Ascending aorta (tissue), 2 donors: ENCODE measurements at regions not wholly inside any gene's neighbourhood (a gene's known extent, or its start where the extent isn't known, plus 50 kb on each side); places are given as distances from the start of the nearest gene placed in this dataset.

Experiments used
- DNase-seq, 2 donors: peaks; one replicate each; pipeline ENCODE4 v3.0.0-alpha.2; 2019; ENCODE audit warnings: low spot score in 2 of 2
- H3K27ac ChIP-seq, 2 donors: fragments of 200-600 bp; sonication (generic); one replicate each; pipeline ENCODE4 v1.5.1; 2016 to 2017; ENCODE audit warnings: mild to moderate bottlenecking in 1 of 2
- H3K27me3 ChIP-seq: fragments of 200-600 bp; sonication (generic); one replicate; pipeline ENCODE4 v1.5.1; 2017
- H3K36me3 ChIP-seq, 2 donors: fragments of 200-600 bp; sonication (generic); one replicate each; pipeline ENCODE4 v1.5.1; 2016
- H3K4me1 ChIP-seq, 2 donors: fragments of 200-600 bp; sonication (generic); one replicate each; pipeline ENCODE4 v1.5.1; 2016 to 2017; ENCODE audit warnings: mild to moderate bottlenecking in 1 of 2
- H3K4me3 ChIP-seq, 2 donors: fragments of 200-600 bp; sonication (generic); one replicate each; pipeline ENCODE4 v1.5.1; 2016 to 2017; ENCODE audit warnings: mild to moderate bottlenecking in 1 of 2
- H3K9me3 ChIP-seq, 2 donors: fragments of 200-600 bp; sonication (generic); one replicate each; pipeline ENCODE4 v1.5.1; 2016
- intact Hi-C: fragments of 100-400 bp; cut with DNase I; formaldehyde crosslinking; loops from one replicate; pipeline ENCODE4 v1.15.1; 2023
- TF ChIP-seq, protein P1 (sequence below), 3 experiments: fragments of 200-600 bp in 2 of 3; fragments of 450-650 bp in 1 of 3; sonication (generic) in 2 of 3; IDR thresholded peaks; one replicate each; pipeline ENCODE4 v1.5.1; 2016 to 2019; ENCODE audit warnings: antibody characterized with exemption in 3 of 3, mild to moderate bottlenecking in 1 of 3, moderate library complexity in 1 of 3

- intact Hi-C loops = no loop called here
- Histone ChIP-seq H3K36me3 (no peaks in the 10 kb centered on the region), H3K27ac (no peak overlapping the region), H3K4me3 (no peak overlapping the region), H3K4me1 (no peaks in the 10 kb centered on the region), H3K27me3 (no peaks in the 10 kb centered on the region), H3K9me3 (no peaks in the 10 kb centered on the region)
- TF ChIP-seq, protein P1, sequence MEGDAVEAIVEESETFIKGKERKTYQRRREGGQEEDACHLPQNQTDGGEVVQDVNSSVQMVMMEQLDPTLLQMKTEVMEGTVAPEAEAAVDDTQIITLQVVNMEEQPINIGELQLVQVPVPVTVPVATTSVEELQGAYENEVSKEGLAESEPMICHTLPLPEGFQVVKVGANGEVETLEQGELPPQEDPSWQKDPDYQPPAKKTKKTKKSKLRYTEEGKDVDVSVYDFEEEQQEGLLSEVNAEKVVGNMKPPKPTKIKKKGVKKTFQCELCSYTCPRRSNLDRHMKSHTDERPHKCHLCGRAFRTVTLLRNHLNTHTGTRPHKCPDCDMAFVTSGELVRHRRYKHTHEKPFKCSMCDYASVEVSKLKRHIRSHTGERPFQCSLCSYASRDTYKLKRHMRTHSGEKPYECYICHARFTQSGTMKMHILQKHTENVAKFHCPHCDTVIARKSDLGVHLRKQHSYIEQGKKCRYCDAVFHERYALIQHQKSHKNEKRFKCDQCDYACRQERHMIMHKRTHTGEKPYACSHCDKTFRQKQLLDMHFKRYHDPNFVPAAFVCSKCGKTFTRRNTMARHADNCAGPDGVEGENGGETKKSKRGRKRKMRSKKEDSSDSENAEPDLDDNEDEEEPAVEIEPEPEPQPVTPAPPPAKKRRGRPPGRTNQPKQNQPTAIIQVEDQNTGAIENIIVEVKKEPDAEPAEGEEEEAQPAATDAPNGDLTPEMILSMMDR (IDR thresholded peaks at IDR 0.05) = no peak
- no peak for DNase-seq
These were observed 852.1 kb upstream of the MBL2 start for GRCh38 chr10:53624722-53625121.

GRCh38 chr10:53622201-53622600, 849.6 kb upstream of the MBL2 start:
- intact Hi-C loops = no loop called here
- DNase-seq = no peak
- no peak overlapping the region for H3K4me3 ChIP-seq
- H3K27ac ChIP-seq = no peak overlapping the region
- no peaks in the 10 kb centered on the region for H3K27me3 ChIP-seq
- H3K36me3 ChIP-seq = no peaks in the 10 kb centered on the region
- TF ChIP-seq, protein P1 (IDR thresholded peaks at IDR 0.05) = no peak
- H3K4me1 ChIP-seq = no peaks in the 10 kb centered on the region
- no peaks in the 10 kb centered on the region for H3K9me3 ChIP-seq

DNA sequence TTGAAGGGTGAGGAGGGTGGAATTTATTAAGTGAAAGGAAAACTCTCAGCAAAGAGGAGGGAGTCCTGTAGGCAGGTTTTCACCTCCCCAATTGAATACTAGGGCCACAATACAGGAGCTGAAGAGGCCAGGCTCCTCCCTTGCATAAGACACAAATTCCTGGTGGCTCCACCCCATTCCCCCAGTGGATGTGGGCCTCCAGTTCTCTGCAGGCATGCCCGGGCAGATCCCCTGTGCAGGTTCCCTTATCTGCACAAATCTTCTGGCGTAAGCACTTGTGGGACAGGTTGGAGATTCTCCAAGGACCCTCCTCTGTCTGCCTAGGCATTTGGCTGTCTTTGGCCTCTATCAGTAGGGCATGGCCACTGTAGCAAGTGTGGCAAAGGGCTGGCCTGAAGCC, 847.1 kb upstream of the MBL2 start:
- Histone ChIP-seq H3K9me3 (no peaks in the 10 kb centered on the region), H3K27me3 (no peaks in the 10 kb centered on the region), H3K36me3 (no peaks in the 10 kb centered on the region), H3K27ac (no peak overlapping the region), H3K4me1 (no peaks in the 10 kb centered on the region), H3K4me3 (no peak overlapping the region)
- intact Hi-C loops = no loop called here
- DNase-seq = no peak
- TF ChIP-seq, protein P1 (IDR thresholded peaks at IDR 0.05) = no peak

DNA sequence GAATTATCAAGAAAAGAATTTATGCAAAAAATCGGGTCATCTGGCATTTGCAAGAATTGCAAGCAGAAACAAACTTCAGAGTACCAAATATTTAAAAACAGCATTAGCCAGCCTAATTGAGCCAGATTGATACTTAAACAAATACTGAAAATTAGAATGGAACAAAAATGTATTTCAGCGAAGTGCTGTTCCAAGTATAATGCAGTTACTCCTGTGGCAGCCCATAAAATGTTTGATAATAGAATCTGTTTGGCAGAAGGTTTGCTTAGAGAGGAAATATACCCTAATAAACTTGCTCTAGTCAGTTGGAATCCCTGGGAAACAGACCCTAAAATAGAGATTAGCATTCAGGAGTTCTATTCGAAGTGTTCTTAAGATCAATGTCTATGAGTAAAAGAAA, 835.1 kb upstream of the MBL2 start:
- intact Hi-C loops = no loop called here
- no peaks in the 10 kb centered on the region for H3K27me3 ChIP-seq
- DNase-seq = no peak

DNA sequence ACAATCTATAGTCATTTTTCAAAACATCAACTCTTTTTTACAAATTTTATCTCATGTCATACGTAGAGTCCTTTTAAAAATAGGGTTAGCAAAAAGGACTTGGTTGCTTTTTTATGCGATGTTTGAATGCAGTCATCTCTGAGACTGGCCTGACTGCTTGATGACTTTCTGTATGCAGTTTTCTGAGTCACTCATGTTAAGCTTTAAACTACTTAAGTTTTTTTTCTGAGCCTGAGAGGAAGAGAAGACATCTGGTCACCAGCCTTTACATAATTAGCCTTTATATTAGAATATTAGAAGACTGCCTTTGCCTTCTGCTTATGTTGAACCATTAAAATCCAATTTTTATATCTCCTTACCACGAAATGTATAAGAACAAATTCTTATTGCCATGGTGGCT, 834.4 kb upstream of the MBL2 start:
- no peaks in the 10 kb centered on the region for H3K4me1 ChIP-seq
- DNase-seq = no peak
- TF ChIP-seq, protein P1 (IDR thresholded peaks at IDR 0.05) = no peak
- no peak overlapping the region for H3K4me3 ChIP-seq
- H3K27ac ChIP-seq = no peak overlapping the region
- intact Hi-C loops = no loop called here
- H3K27me3 ChIP-seq = no peaks in the 10 kb centered on the region
- no peaks in the 10 kb centered on the region for H3K9me3 ChIP-seq
- H3K36me3 ChIP-seq = no peaks in the 10 kb centered on the region

More for the DNA sequence above, 835.1 kb upstream of the MBL2 start:
- H3K36me3 ChIP-seq = no peaks in the 10 kb centered on the region
- no peak overlapping the region for H3K4me3 ChIP-seq
- no peaks in the 10 kb centered on the region for H3K9me3 ChIP-seq
- no peak overlapping the region for H3K27ac ChIP-seq
- TF ChIP-seq, protein P1 (IDR thresholded peaks at IDR 0.05) = no peak
- no peaks in the 10 kb centered on the region for H3K4me1 ChIP-seq

- no peaks in the 10 kb centered on the region for H3K4me1 ChIP-seq
- no peak overlapping the region for H3K4me3 ChIP-seq
- H3K27me3 ChIP-seq = no peaks in the 10 kb centered on the region
- TF ChIP-seq, protein P1 (IDR thresholded peaks at IDR 0.05) = peak in 2 of 3 experiments; percentile 39 to 63
- H3K27ac ChIP-seq = no peak overlapping the region
- H3K9me3 ChIP-seq = no peaks in the 10 kb centered on the region
- no peaks in the 10 kb centered on the region for H3K36me3 ChIP-seq
- intact Hi-C loops = no loop called here
- no peak for DNase-seq
These were observed 828.8 kb upstream of the MBL2 start for GRCh38 chr10:53601260-53601875.
